B cell (primary cell): ENCODE measurements at regions not wholly inside any gene's neighbourhood (a gene's known extent, or its start where the extent isn't known, plus 50 kb on each side); places are given as distances from the start of the nearest gene placed in this dataset.

Experiments used
- EZH2 ChIP-seq: IDR thresholded peaks from 2 replicates; pipeline ENCODE4 v1.6.1; 2012; ENCODE audit warnings: borderline replicate concordance, low read depth, mild to moderate bottlenecking, moderate library complexity, low read length; ENCODE audit not compliant: insufficient read depth, poor library complexity, severe bottlenecking
- TF ChIP-seq, protein P1 (sequence below): fragments of 200-600 bp; IDR thresholded peaks from one replicate; pipeline ENCODE4 v1.8.0; 2022; ENCODE audit warnings: antibody characterized with exemption, mild to moderate bottlenecking

DNA sequence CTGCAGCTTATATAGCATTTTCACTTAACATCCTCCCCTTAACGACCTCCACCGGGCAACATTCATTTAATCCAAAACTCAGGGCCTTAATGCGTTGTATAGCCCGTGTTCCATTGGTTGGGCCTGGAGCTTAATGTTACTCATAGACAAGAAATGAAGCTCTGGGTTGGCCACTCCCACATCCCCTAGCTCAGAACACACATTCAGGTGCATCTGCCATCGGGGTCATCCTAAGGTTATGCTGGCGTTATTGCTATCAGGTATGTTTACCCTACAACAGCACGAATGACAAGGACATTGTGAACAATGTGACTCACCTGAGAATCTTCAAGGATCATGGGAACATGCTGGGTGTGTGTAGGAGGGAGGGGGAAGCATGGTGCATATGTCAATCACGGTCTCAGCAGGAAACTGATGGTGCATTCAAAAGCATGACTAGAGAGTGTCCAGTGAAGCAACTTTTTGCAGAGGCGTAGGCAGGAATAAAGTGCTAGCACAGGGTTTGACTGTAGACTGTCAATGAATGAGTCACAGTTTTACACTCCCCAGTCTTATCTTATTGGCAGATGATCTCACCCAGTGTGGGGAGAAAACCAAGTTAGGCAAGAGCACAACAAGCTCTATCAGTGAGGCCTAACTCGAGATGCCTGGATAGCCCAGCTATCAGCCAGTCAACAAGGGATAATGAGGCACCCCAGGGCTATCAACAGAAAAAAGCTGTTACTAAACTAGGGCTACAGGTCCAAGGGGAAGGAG is 402.1 kb upstream of the MCTP2 start:
- TF ChIP-seq, protein P1, sequence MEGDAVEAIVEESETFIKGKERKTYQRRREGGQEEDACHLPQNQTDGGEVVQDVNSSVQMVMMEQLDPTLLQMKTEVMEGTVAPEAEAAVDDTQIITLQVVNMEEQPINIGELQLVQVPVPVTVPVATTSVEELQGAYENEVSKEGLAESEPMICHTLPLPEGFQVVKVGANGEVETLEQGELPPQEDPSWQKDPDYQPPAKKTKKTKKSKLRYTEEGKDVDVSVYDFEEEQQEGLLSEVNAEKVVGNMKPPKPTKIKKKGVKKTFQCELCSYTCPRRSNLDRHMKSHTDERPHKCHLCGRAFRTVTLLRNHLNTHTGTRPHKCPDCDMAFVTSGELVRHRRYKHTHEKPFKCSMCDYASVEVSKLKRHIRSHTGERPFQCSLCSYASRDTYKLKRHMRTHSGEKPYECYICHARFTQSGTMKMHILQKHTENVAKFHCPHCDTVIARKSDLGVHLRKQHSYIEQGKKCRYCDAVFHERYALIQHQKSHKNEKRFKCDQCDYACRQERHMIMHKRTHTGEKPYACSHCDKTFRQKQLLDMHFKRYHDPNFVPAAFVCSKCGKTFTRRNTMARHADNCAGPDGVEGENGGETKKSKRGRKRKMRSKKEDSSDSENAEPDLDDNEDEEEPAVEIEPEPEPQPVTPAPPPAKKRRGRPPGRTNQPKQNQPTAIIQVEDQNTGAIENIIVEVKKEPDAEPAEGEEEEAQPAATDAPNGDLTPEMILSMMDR: no peak
- TF ChIP-seq EZH2: no peak
